Testis (tissue), 2 donors: ENCODE measurements at regions not wholly inside any gene's neighbourhood (a gene's known extent, or its start where the extent isn't known, plus 50 kb on each side); places are given as distances from the start of the nearest gene placed in this dataset.

Source experiments
- CTCF ChIP-seq, 3 experiments: fragments of 450-650 bp in 2 of 3; fragments of 200-600 bp in 1 of 3; sonication (generic) in 1 of 3; IDR thresholded peaks; one replicate each; pipeline ENCODE4 v1.5.1; 2016 to 2019; ENCODE audit warnings: antibody characterized with exemption in 3 of 3, mild to moderate bottlenecking in 2 of 3, moderate library complexity in 1 of 3
- POLR2A ChIP-seq: fragments of 450-650 bp; IDR thresholded peaks from one replicate; pipeline ENCODE4 v1.6.1; 2017; ENCODE audit warnings: antibody characterized with exemption, mild to moderate bottlenecking, moderate library complexity

- TF ChIP-seq CTCF (IDR thresholded peaks at IDR 0.05) = peak in 1 of 3 experiments; percentile 35
- TF ChIP-seq POLR2A = no peak
These were observed 733.7 kb upstream of the PABPC4L start for GRCh38 chr4:134935320-134935719.
